ENCODE measurements at regions not wholly inside any gene's neighbourhood (a gene's known extent, or its start where the extent isn't known, plus 50 kb on each side); places are given as distances from the start of the nearest gene placed in this dataset.

DNA sequence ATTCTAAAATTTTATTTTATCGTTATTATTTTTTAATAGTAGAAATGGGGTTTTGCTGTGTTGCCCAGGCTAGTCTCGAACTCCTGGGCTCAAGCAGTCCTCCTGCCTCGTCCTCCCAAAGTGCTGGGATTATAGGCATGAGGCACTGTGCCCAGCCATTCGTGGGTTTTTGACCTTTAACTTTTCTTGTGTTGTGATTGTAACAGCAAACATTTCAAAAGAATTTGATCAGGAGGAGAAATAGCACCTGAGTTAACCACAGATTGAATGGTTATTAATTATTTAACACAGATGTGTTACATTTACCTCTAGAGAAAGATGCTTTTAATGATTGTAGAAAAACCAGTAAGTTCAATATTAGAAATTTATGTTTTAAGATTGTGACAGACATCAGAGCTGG is 132.0 kb downstream of the HAUS1 start:
- TF ChIP-seq CHD4 (IDR thresholded peaks at IDR 0.05; ENCODE audit: borderline replicate concordance): no peak
- TF ChIP-seq RARB (CRISPR knock-in tag; IDR thresholded peaks at IDR 0.05): no peak
- TF ChIP-seq ZC3H11A (IDR thresholded peaks at IDR 0.05): no peak
- TF ChIP-seq, protein P1, sequence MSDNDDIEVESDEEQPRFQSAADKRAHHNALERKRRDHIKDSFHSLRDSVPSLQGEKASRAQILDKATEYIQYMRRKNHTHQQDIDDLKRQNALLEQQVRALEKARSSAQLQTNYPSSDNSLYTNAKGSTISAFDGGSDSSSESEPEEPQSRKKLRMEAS (IDR thresholded peaks at IDR 0.05): no peak
- TF ChIP-seq CEBPB (IDR thresholded peaks at IDR 0.05): no peak
- TF ChIP-seq, protein P2, sequence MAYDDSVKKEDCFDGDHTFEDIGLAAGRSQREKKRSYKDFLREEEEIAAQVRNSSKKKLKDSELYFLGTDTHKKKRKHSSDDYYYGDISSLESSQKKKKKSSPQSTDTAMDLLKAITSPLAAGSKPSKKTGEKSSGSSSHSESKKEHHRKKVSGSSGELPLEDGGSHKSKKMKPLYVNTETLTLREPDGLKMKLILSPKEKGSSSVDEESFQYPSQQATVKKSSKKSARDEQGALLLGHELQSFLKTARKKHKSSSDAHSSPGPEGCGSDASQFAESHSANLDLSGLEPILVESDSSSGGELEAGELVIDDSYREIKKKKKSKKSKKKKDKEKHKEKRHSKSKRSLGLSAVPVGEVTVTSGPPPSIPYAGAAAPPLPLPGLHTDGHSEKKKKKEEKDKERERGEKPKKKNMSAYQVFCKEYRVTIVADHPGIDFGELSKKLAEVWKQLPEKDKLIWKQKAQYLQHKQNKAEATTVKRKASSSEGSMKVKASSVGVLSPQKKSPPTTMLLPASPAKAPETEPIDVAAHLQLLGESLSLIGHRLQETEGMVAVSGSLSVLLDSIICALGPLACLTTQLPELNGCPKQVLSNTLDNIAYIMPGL (CRISPR knock-in tag; IDR thresholded peaks at IDR 0.05; ENCODE audit: borderline replicate concordance): no peak
- TF ChIP-seq HOXB5 (CRISPR knock-in tag; IDR thresholded peaks at IDR 0.05): no peak
- no peak for TF ChIP-seq HOXB13 (CRISPR knock-in tag; IDR thresholded peaks at IDR 0.05; ENCODE audit: low read depth)
- TF ChIP-seq EHMT2 (IDR thresholded peaks at IDR 0.05; ENCODE audit: low read depth): no peak
- TF ChIP-seq, protein P3, sequence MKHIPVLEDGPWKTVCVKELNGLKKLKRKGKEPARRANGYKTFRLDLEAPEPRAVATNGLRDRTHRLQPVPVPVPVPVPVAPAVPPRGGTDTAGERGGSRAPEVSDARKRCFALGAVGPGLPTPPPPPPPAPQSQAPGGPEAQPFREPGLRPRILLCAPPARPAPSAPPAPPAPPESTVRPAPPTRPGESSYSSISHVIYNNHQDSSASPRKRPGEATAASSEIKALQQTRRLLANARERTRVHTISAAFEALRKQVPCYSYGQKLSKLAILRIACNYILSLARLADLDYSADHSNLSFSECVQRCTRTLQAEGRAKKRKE (CRISPR knock-in tag; IDR thresholded peaks at IDR 0.05; ENCODE audit: low read depth): no peak
- no peak for TF ChIP-seq HEYL (CRISPR knock-in tag; IDR thresholded peaks at IDR 0.05)
- TF ChIP-seq EP300 (IDR thresholded peaks at IDR 0.05): no peak
- TF ChIP-seq HOXA7 (CRISPR knock-in tag; IDR thresholded peaks at IDR 0.05): no peak
- no peak for TF ChIP-seq HDAC2 (IDR thresholded peaks at IDR 0.05)
- TF ChIP-seq CBX2 (IDR thresholded peaks at IDR 0.05; ENCODE audit: borderline replicate concordance, low read depth): no peak
- TF ChIP-seq NFE2L2 (conservative IDR thresholded peaks at IDR 0.05; ENCODE audit: low read length): no peak
- TF ChIP-seq BHLHE40 (IDR thresholded peaks at IDR 0.05; ENCODE audit: low read depth, low read length): no peak
- FAIRE-seq (no peak), DNase-seq (ENCODE audit: low read depth in 1 of 2, low spot score in 1 of 2) (no peak), ATAC-seq (no peak)
- H3K9me3 ChIP-seq: no peaks in the 10 kb centered on the region
- no peak overlapping the region for H3K4me3 ChIP-seq
- POLR2A ChIA-PET: no interaction called here
- no peak overlapping the region for H3K4me2 ChIP-seq
- H3K27ac ChIP-seq: no peak overlapping the region
- 74% methylated on average over 4 of the region's 4 CpGs for WGBS (ENCODE audit: missing lambda C conversion rate)
- CTCF ChIA-PET: interaction anchor here (1.4 kb wide), 1 partner anchor 63 kb away, joined by 4 read pairs; no protein-coding TSS in a partner anchor
- no peaks in the 10 kb centered on the region for H3K4me1 ChIP-seq

DNA sequence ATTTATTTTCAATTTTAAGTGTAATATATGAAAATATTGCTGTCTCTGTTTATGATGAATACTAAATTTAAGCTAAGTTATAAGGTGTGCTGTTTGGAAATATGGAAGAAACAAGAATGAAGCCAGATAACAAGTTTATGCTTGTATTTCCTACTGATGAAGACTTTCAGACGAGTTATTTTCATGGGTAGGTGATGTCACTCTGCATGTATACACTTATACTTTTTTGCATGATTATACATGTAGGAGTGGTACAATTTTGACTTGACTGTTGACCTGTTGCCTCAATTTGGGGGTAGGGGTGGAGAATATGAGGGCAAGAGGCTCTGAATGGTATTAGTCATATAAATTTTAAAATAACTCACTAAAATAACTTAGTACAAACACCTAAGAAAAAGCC is 133.7 kb downstream of the HAUS1 start:
- Histone ChIP-seq H3K9me3 (no peaks in the 10 kb centered on the region), H3K27ac (no peak overlapping the region), H3K4me3 (no peak overlapping the region), H3K4me2 (no peak overlapping the region), H3K4me1 (peaks cover 3% of the 10 kb centered on the region; the same call in 2 of the 3 replicates)
- CTCF ChIA-PET: interaction anchor here (0.7 kb wide), 1 partner anchor 90 kb away, joined by 3 read pairs; no protein-coding TSS in a partner anchor
- DNase-seq (ENCODE audit: low read depth in 1 of 2, low spot score in 1 of 2): no peak
- ATAC-seq: no peak
- POLR2A ChIA-PET: no interaction called here
- WGBS (ENCODE audit: missing lambda C conversion rate): 89% methylated on average over 1 of the region's 1 CpG
- no peak for FAIRE-seq
- TF ChIP-seq CHD2 (IDR thresholded peaks at IDR 0.05; ENCODE audit: low read length, partially characterized antibody) (no peak), HOXB5 (CRISPR knock-in tag; IDR thresholded peaks at IDR 0.05) (no peak), HOXB13 (CRISPR knock-in tag; IDR thresholded peaks at IDR 0.05; ENCODE audit: low read depth) (no peak), CBX2 (IDR thresholded peaks at IDR 0.05; ENCODE audit: borderline replicate concordance, low read depth) (no peak), CHD4 (IDR thresholded peaks at IDR 0.05; ENCODE audit: borderline replicate concordance) (no peak), BHLHE40 (IDR thresholded peaks at IDR 0.05; ENCODE audit: low read depth, low read length) (no peak), POLR2A (IDR thresholded peaks at IDR 0.05; ENCODE audit: low read length) (no peak), RCOR1 (IDR thresholded peaks at IDR 0.05; ENCODE audit: low read depth, low read length) (no peak), MAFK (IDR thresholded peaks at IDR 0.05; ENCODE audit: partially characterized antibody) (no peak)
- TF ChIP-seq, protein P4, sequence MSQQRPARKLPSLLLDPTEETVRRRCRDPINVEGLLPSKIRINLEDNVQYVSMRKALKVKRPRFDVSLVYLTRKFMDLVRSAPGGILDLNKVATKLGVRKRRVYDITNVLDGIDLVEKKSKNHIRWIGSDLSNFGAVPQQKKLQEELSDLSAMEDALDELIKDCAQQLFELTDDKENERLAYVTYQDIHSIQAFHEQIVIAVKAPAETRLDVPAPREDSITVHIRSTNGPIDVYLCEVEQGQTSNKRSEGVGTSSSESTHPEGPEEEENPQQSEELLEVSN (IDR thresholded peaks at IDR 0.05; ENCODE audit: borderline replicate concordance, low read depth): no peak
- TF ChIP-seq, protein P5, sequence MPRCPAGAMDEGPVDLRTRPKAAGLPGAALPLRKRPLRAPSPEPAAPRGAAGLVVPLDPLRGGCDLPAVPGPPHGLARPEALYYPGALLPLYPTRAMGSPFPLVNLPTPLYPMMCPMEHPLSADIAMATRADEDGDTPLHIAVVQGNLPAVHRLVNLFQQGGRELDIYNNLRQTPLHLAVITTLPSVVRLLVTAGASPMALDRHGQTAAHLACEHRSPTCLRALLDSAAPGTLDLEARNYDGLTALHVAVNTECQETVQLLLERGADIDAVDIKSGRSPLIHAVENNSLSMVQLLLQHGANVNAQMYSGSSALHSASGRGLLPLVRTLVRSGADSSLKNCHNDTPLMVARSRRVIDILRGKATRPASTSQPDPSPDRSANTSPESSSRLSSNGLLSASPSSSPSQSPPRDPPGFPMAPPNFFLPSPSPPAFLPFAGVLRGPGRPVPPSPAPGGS (IDR thresholded peaks at IDR 0.05): no peak
- TF ChIP-seq, protein P6, sequence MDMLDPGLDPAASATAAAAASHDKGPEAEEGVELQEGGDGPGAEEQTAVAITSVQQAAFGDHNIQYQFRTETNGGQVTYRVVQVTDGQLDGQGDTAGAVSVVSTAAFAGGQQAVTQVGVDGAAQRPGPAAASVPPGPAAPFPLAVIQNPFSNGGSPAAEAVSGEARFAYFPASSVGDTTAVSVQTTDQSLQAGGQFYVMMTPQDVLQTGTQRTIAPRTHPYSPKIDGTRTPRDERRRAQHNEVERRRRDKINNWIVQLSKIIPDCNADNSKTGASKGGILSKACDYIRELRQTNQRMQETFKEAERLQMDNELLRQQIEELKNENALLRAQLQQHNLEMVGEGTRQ (IDR thresholded peaks at IDR 0.05): no peak
- TF ChIP-seq, protein P7, sequence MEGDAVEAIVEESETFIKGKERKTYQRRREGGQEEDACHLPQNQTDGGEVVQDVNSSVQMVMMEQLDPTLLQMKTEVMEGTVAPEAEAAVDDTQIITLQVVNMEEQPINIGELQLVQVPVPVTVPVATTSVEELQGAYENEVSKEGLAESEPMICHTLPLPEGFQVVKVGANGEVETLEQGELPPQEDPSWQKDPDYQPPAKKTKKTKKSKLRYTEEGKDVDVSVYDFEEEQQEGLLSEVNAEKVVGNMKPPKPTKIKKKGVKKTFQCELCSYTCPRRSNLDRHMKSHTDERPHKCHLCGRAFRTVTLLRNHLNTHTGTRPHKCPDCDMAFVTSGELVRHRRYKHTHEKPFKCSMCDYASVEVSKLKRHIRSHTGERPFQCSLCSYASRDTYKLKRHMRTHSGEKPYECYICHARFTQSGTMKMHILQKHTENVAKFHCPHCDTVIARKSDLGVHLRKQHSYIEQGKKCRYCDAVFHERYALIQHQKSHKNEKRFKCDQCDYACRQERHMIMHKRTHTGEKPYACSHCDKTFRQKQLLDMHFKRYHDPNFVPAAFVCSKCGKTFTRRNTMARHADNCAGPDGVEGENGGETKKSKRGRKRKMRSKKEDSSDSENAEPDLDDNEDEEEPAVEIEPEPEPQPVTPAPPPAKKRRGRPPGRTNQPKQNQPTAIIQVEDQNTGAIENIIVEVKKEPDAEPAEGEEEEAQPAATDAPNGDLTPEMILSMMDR (IDR thresholded peaks at IDR 0.05): no peak

All from A549 (cell line).